Naive thymus-derived CD4-positive, alpha-beta T cell (primary cell): ENCODE measurements at regions not wholly inside any gene's neighbourhood (a gene's known extent, or its start where the extent isn't known, plus 50 kb on each side); places are given as distances from the start of the nearest gene placed in this dataset.

ENCODE experiments used
- ATAC-seq: fragments of 150-1000 bp; cut with Tn5 transposase; 2 replicates; pipeline ENCODE4 v1.10.0; 2021; ENCODE audit warnings: mild to moderate bottlenecking, moderate library complexity
- CTCF ChIA-PET: fragments of 350-600 bp; sonication (Branson Sonifier 250); formaldehyde crosslinking; loops from one replicate; lab custom pipeline; 2021; ENCODE audit warnings: antibody characterized with exemption; lab: Charles Lee
- POLR2A ChIA-PET: fragments of 350-600 bp; sonication (Branson Sonifier 250); formaldehyde crosslinking; loops from one replicate; lab custom pipeline; 2021; ENCODE audit warnings: antibody characterized with exemption, inconsistent platforms; lab: Charles Lee
- DNase-seq, 9 donors: peaks; one replicate each; pipeline versions ENCODE4 v3.0.0 to v3.0.0-alpha.2; 2020 to 2022; ENCODE audit warnings: mixed read lengths in 1 of 9
- H3K27ac ChIP-seq: one replicate; pipeline ENCODE4 v1.7.0; 2013; ENCODE audit warnings: mild to moderate bottlenecking, low read depth, low read length, moderate library complexity
- H3K27me3 ChIP-seq, 2 donors: one replicate each; pipeline ENCODE4 v1.7.0; 2013; ENCODE audit warnings: low read length in 2 of 2, mild to moderate bottlenecking in 2 of 2, moderate library complexity in 2 of 2; ENCODE audit not compliant: control insufficient read depth in 2 of 2, insufficient read depth in 2 of 2
- H3K36me3 ChIP-seq, 3 experiments: 1 replicate in 2 of 3; 2 replicates in 1 of 3; pipeline ENCODE4 v1.7.0; 2013; ENCODE audit warnings: low read length in 3 of 3, mild to moderate bottlenecking in 3 of 3, moderate library complexity in 1 of 3; ENCODE audit not compliant: insufficient read depth in 3 of 3, control insufficient read depth in 2 of 3
- H3K4me1 ChIP-seq, 2 donors: one replicate each; pipeline ENCODE4 v1.7.0; 2013; ENCODE audit warnings: low read length in 2 of 2, mild to moderate bottlenecking in 2 of 2, moderate library complexity in 1 of 2; ENCODE audit not compliant: control insufficient read depth in 2 of 2, insufficient read depth in 2 of 2
- H3K4me3 ChIP-seq: 2 replicates; pipeline ENCODE4 v1.7.0; 2013; ENCODE audit warnings: mild to moderate bottlenecking, low read length
- H3K9me3 ChIP-seq, 3 experiments: 1 replicate in 2 of 3; 2 replicates in 1 of 3; pipeline ENCODE4 v1.7.0; 2013; ENCODE audit warnings: low read length in 3 of 3; ENCODE audit not compliant: control insufficient read depth in 2 of 3
- H3K27ac Mint-ChIP-seq, 9 donors: one replicate each; pipeline ENCODE4 v1.8.0; 2020 to 2022; ENCODE audit warnings: mixed read lengths in 9 of 9, mild to moderate bottlenecking in 8 of 9, moderate library complexity in 5 of 9, inconsistent platforms in 2 of 9
- H3K27me3 Mint-ChIP-seq, 5 donors: one replicate each; pipeline ENCODE4 v1.8.0; 2021 to 2022; ENCODE audit warnings: mixed read lengths in 5 of 5, mild to moderate bottlenecking in 1 of 5
- H3K36me3 Mint-ChIP-seq, 5 donors: one replicate each; pipeline ENCODE4 v1.8.0; 2020 to 2022; ENCODE audit warnings: mixed read lengths in 5 of 5, mild to moderate bottlenecking in 3 of 5, inconsistent platforms in 1 of 5
- H3K4me1 Mint-ChIP-seq, 7 donors: one replicate each; pipeline ENCODE4 v1.8.0; 2020 to 2022; ENCODE audit warnings: mixed read lengths in 7 of 7, mild to moderate bottlenecking in 3 of 7, inconsistent platforms in 1 of 7
- H3K4me3 Mint-ChIP-seq, 10 donors: one replicate each; pipeline ENCODE4 v1.8.0; 2020 to 2022; ENCODE audit warnings: mild to moderate bottlenecking in 10 of 10, mixed read lengths in 10 of 10, moderate library complexity in 6 of 10, inconsistent platforms in 2 of 10
- H3K9me3 Mint-ChIP-seq, 11 donors: one replicate each; pipeline ENCODE4 v1.8.0; 2020 to 2022; ENCODE audit warnings: mixed read lengths in 11 of 11, mild to moderate bottlenecking in 4 of 11, inconsistent platforms in 1 of 11, moderate library complexity in 1 of 11
- intact Hi-C, 2 donors: fragments of 100-400 bp; cut with micrococcal nuclease; formaldehyde crosslinking; loops; one replicate each; pipeline ENCODE4 v1.15.1; 2023

- H3K36me3 ChIP-seq = no peaks in the 10 kb centered on the region
- intact Hi-C loops = no loop called here
- POLR2A ChIA-PET = no interaction called here
- Mint-ChIP-seq H3K27me3 (peaks cover 3 to 20% (median 13%) of the 10 kb centered on the region in 5 donors), H3K36me3 (no peaks in the 10 kb centered on the region), H3K4me1 (no peaks in the 10 kb centered on the region), H3K4me3 (no peak overlapping the region), H3K27ac (no peak overlapping the region), H3K9me3 (no peaks in the 10 kb centered on the region)
- no peaks in the 10 kb centered on the region for H3K4me1 ChIP-seq
- CTCF ChIA-PET = no interaction called here
- no peak for ATAC-seq
- DNase-seq = no peak
- H3K27me3 ChIP-seq = no peaks in the 10 kb centered on the region
- no peaks in the 10 kb centered on the region for H3K9me3 ChIP-seq
- H3K4me3 ChIP-seq = no peak overlapping the region
- H3K27ac ChIP-seq = no peak overlapping the region
Observed at GRCh38 chr14:35482994-35483515, 50.9 kb upstream of the INSM2 start.
